NCI-H82 (cell line): ENCODE measurements at regions not wholly inside any gene's neighbourhood (a gene's known extent, or its start where the extent isn't known, plus 50 kb on each side); places are given as distances from the start of the nearest gene placed in this dataset.
A peak's percentile ranks its signal among the peaks of the same experiment; 100 is the strongest.

Source experiments
- DNase-seq: peaks from one replicate; lab custom pipeline; 2025; lab: John Stamatoyannopoulos, UW

DNA sequence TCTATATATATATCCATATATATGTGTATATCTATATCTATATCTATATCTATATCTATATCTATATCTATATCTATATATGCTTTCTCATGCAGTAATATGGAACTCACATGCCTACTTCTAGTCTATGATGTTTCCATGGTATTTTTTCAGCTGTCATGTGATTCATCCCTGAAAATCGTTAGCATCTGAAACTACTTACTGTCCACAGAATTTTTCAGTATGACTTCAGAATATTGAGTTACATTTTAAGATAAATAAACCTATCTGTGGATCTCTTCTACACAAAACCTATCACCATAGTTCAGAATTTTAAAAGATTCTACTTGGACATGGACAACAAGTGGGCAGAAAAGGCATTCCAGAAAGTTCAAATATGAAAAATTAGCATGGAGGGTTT is 855.1 kb upstream of the INTU start:
- no peak for DNase-seq

GRCh38 chr4:126778348-126778747 is 854.4 kb upstream of the INTU start:
- DNase-seq = no peak

GRCh38 chr4:126779001-126779400 is 853.8 kb upstream of the INTU start:
- no peak for DNase-seq

DNA sequence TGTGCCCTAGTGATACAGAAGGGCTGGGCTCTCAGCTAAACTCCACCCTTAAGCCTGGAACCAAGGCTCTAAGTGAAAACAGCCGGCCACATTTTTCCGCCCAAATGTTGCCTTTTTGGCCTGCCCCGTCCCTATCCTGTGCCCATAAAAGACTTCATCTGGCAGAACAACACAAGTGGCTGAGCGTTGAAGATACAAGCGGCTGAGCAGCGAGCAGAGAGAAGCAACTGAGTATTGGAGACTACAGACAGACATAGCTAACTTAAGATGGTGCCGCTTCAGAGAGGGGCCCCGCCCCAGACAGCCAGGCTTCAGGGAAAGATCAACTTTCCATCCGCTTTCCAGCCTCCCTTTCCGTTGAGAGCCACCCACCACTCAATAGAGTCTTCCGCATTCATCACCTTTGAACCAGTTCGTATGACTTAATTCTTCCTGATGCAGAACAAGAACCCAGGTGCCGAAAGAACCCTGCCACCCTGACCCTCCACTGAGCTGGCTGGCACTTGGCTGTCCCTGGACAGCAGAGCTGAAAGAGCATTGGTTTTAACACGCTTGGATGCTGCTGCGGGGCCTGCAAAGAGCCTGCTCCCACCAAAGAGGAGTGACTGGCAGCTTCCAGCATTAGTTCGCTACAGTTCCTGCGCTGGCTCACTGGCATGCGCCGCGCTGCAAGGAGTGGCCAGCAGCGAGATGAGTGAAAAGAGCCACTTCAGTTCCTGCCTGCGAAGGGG is 853.2 kb upstream of the INTU start:
- DNase-seq = no peak

DNA sequence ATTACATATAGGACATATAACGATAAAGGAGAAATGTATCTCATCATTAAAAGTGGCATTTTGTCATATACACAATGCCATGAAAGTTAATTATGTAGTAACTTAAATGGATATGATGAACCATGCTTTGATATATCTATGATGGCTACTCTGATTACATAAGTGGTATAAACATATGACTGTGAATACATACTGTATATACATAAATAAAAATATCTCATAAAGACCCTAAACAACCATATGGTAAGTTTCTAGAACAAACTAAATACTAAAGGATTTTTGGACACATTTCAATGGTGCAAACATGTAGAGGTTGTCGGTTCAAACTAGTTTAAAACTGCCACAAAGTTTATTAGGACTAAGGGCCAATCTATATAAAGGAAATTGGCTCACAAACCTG is 849.6 kb upstream of the INTU start:
- no peak for DNase-seq

DNA sequence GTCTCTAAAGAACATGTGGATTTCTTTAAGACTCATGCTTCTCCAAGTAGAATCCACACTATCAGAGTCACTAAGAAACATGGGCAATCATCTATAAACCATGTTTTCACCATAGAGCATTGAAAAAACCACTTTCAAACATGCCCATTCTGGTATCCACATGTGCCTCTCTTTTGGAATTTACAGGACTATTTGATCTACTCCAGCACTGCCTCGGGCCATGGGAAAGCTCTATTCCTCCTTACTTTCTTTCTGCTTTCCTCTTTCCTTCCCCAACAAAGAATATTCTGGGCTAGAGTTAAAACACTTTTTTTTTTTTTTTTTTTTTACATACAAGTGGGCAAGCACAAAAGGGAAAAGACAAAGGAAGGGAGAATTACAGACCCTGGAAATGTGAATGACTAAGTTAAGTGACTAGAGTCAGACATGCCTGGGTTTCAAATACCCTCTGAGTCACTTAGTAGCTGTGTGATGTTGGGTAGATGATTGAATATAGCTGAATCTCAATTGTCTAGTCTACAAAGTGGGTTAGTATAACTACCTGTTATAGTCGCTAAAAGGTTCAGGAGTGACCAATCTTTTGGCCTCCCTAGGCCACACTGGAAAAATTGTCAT is 847.7 kb upstream of the INTU start:
- no peak for DNase-seq

DNA sequence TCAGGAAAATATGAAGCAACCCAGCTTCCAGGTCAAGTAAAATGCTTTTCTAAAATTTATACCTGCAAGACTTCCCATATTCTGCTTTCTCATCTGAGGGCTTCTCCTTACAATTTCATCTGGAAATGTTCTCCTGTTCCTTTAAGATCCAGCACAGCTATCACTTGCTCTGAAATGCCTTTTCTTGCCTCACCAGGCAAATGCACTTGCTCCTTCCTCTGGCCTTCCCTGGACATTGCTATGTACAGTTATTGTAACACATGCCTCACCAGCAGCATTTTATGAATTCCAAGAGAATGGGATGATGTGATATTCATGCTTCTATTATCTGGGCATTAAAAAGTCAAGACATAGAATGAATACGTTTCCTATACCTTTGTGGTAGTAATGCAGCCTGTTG is 842.1 kb upstream of the INTU start:
- no peak for DNase-seq

GRCh38 chr4:126794363-126794762 is 838.4 kb upstream of the INTU start:
- no peak for DNase-seq

DNA sequence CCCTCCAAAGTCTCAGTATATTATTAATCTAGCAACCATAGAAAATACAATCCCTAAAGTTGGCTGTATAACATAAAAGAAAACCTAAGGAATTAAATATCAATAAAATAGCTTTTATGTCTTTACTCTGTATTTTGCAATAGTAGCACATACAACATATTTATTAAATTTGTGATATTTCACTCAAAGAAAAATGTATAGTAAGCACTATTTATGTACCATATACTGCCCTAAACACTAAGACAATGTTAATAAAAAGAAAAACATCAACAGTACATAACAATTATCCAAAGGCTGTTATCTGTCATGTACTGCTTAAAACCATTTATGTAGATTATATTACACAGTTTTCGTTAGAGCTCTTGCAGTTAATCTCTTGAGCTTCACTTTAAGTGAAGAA is 834.5 kb upstream of the INTU start:
- peak; percentile 1 for DNase-seq

DNA sequence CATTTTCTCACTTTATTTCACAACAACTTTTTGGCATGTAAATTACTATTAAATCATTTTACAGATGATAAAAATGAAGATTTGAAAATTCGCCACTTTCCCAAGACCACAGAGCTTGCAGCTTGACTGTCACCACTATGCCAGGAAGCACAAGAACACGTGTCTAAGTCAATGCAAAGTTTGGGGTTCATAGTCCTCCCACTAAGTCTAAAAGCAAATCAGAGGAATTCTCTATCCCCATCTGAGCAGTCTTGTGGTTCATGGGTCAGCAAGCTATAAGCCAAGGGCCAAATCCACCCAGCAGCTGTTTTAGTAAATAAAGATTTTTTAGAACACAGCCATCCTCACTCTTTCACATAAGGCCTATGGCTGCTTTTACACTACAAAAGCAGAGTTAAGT is 833.3 kb upstream of the INTU start:
- no peak for DNase-seq

- no peak for DNase-seq
Measured at GRCh38 chr4:126799971-126800574, 832.7 kb upstream of the INTU start.

DNA sequence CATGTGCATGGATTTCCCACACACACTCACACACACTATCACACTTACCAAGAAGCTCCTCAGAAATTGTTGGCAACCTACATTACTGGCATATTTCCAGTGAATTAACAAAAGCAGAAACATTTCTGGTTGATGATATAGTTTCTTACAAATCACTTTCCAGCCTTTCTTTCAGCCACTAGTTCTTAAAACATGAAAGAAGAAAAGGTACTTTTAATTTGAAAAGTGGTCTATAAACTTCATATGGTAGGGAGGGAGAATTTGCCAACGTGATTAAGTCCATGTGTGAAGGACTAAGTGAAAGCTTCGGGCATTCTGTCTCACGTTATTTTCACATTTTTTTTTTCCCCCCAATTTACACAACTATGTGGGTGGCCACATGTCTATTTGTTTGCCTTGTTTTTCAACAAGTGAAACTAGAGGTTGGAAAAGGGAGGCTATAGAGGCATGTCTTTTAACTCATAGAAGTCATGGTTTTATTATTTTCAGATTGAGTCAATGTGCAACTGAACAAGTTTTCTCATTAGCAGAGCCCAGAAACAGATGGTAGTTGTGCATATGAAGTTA is 832.1 kb upstream of the INTU start:
- DNase-seq = no peak

DNA sequence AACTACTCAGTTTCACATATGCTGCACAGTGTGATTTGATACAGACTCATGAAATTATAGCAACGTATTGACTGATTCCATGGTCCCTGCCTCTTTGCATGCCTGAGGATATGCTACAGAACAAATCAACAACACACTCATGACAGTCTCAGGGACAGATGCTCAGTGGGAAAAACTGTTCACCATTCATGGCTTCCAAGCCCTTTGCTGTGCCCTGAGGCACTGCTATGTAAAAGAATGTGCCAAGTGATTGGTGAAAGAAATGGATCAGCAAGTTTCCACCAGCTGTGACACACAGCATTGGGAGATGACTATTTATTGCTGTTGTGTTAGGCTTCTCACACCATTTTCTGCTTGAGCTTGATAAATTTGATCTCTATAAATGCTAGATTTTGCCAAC is 825.6 kb upstream of the INTU start:
- DNase-seq = no peak

GRCh38 chr4:126812076-126812475 is 820.7 kb upstream of the INTU start:
- no peak for DNase-seq

- DNase-seq = no peak
Measured at GRCh38 chr4:126820631-126821030, 812.1 kb upstream of the INTU start.

DNA sequence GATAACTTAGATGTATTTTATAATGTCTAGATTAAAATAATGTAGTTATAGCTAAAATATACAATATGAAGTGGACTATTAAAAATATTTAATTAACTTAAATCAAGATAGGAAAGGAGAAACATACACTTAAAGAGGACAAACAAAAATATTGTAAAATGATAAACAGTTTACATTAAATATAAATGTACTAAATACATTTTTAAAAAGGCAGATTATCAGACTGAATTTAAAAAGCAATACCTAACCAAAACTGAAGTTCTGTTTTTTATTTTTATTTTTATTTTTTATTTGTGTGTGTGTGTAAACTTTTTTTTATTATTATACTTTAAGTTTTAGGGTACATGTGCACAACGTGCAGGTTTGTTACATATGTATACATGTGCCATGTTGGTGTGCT is 811.6 kb upstream of the INTU start:
- DNase-seq = no peak

- DNase-seq = no peak
Measured at GRCh38 chr4:126825083-126825482, 807.7 kb upstream of the INTU start.

DNA sequence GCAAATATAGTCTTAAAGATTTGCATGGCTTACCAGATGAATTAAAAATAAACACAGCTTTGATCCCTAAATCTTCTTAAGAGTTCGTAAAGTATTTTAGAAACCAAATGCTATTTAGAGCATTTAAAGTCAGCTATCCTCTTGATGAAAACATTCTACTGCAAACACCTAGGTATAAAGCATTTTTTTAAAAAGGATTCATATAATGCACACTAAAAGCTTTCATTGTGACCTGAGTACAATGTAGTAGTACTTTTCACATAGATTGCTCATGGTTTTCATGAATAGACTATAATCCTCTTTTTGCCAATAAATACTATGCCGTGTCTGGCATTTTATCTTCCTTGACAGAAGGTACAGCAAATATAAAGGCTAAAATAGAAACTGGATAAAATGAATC is 805.1 kb upstream of the INTU start:
- peak; percentile 26 for DNase-seq

DNA sequence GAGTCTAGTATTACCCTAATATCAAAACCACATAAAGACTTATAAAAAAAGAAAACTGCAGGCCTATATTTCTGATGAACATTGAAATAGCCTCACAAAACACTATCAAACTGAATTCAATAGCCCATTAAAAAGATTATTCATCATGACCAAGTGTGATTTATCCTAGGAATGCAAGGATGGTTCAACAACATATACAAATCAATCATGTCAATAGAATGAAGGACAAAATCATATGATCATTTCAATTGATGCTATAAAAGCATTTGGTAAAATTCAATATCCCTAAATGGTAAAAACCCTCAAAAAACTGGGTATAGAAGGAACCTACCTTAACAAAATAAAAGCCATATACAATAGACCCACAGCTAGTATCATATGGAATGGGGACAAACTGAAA is 797.9 kb upstream of the INTU start:
- DNase-seq = no peak

DNA sequence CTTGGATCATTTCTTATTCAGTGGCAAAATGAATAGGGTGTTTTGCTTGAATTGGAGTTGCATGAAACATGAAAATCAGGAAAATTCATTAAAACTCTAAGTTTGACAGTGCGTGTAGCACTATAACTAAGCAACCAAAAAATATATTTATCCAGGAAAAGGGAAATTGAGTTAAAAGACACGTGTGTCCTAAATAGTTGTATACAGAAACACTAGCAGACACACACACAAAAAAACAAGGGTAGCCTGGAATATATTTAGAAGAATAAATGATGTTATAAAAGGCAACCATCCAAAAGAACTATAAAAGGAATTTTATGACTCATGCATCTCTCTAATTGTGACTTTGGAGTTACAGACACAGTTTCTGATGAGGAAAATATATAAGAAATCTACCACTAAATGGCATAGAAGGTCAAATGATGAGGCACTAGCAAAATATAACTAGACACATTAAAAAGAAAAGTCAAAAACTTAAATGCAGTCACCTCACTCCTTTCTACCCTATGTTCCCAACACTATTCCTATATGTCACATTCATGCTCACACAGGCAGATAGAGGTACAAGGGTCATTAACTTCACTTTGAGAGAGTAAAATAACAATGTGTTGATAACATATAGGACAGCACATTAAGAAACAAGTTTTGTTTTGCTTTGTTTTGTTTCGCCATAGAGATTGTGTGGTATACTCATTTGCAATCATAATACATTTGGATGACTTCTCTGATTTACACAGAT is 793.6 kb upstream of the INTU start:
- no peak for DNase-seq

DNA sequence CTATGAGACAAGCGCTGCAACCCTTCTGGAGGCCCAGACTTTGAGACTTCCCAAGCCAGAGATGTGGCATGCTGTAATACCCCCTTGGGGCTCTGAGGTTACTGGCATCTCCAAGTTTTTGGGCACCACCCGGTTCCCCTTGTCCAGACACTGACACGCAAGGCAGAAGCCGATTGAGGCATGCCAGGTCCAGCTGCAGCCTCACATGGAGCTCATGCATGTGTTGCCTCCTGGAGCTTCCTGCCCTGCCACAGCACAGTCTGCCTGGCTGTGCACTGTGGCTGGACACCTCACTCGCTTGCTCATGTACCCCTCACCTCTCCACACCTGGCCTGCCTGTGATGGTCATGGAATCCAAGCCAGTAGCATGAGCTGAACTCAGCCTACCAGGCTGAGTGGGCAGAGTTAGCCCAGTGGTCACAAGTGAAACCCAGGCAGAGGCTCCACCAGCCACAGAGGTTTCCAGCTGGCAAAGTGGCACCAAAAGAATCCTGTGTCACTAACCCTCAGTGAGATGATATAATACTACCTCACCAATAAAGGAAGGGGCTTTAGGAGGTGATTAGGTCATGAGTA is 789.2 kb upstream of the INTU start:
- DNase-seq = no peak

DNA sequence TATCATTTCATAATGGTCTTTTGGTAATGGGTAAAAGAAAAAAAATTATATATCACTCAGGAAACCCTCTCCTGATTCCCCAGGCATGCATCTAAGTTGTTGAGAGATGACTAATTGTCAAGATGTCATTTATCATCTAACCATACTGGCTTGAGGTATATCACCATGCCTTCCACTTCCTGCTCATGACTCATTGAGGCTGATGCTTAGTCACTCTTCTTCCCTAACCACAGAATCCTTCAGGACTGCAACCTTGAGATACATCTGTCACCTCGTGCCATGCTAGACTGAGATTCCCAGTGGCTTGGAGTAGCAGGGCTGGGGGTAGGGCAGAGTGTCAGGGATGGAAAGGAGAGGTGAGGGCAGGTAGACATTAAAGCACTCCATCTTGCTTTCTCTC is 782.5 kb upstream of the INTU start:
- DNase-seq = no peak
